NCI-H1105 treated with DMSO at 0.1 percent for 48 hours (cell line): ENCODE measurements at regions not wholly inside any gene's neighbourhood (a gene's known extent, or its start where the extent isn't known, plus 50 kb on each side); places are given as distances from the start of the nearest gene placed in this dataset.
"Not testable (repeated sequence)": the region's sequence is repeated elsewhere in the genome, so short reads cannot be mapped to it uniquely, and the experiment has no call there.

ENCODE experiments used
- DNase-seq: peaks from one replicate; lab custom pipeline; 2025; lab: John Stamatoyannopoulos, UW

GRCh38 chr7:24052572-24053260 is 231.3 kb upstream of the NPY start:
- peak; percentile 80 for DNase-seq

- DNase-seq: peak; percentile 36
Observed at GRCh38 chr7:24054236-24054635, 229.8 kb upstream of the NPY start.

- no peak for DNase-seq
Observed at GRCh38 chr7:24057243-24057642, 226.7 kb upstream of the NPY start.

GRCh38 chr7:24058953-24059352 is 225.0 kb upstream of the NPY start:
- DNase-seq: no peak

GRCh38 chr7:24059775-24060174 is 224.2 kb upstream of the NPY start:
- no peak for DNase-seq

GRCh38 chr7:24063721-24064120 is 220.3 kb upstream of the NPY start:
- no peak for DNase-seq

- DNase-seq: no peak
Observed at GRCh38 chr7:24069751-24070150, 214.2 kb upstream of the NPY start.

GRCh38 chr7:24073651-24074420 is 210.2 kb upstream of the NPY start:
- no peak for DNase-seq

- DNase-seq: no peak
Observed at GRCh38 chr7:24075426-24075810, 208.6 kb upstream of the NPY start.

- DNase-seq: no peak
Observed at GRCh38 chr7:24082826-24083225, 201.2 kb upstream of the NPY start.

- DNase-seq: no peak
Observed at GRCh38 chr7:24102988-24103387, 181.0 kb upstream of the NPY start.

- no peak for DNase-seq
Observed at GRCh38 chr7:24108906-24109376, 175.0 kb upstream of the NPY start.

- no peak for DNase-seq
Observed at GRCh38 chr7:24110056-24110455, 173.9 kb upstream of the NPY start.

GRCh38 chr7:24113506-24113905 is 170.5 kb upstream of the NPY start:
- no peak for DNase-seq

- DNase-seq: no peak
Observed at GRCh38 chr7:24115661-24116060, 168.3 kb upstream of the NPY start.

GRCh38 chr7:24117903-24118499 is 166.0 kb upstream of the NPY start:
- not testable (repeated sequence) for DNase-seq

GRCh38 chr7:24119852-24120251 is 164.1 kb upstream of the NPY start:
- DNase-seq: peak; percentile 54

- no peak for DNase-seq
Observed at GRCh38 chr7:24123076-24123475, 160.9 kb upstream of the NPY start.

- DNase-seq: no peak
Observed at GRCh38 chr7:24125765-24126164, 158.2 kb upstream of the NPY start.

- no peak for DNase-seq
Observed at GRCh38 chr7:24127930-24128329, 156.1 kb upstream of the NPY start.

GRCh38 chr7:24129597-24129996 is 154.4 kb upstream of the NPY start:
- DNase-seq: no peak

GRCh38 chr7:24130631-24131030 is 153.4 kb upstream of the NPY start:
- DNase-seq: no peak

- DNase-seq: no peak
Observed at GRCh38 chr7:24133691-24134090, 150.3 kb upstream of the NPY start.
